ENCODE measurements at regions not wholly inside any gene's neighbourhood (a gene's known extent, or its start where the extent isn't known, plus 50 kb on each side); places are given as distances from the start of the nearest gene placed in this dataset.
"Not testable (repeated sequence)": the region's sequence is repeated elsewhere in the genome, so short reads cannot be mapped to it uniquely, and the experiment has no call there.

GRCh38 chr16:88128556-88128955 lies 177.3 kb downstream of the BANP start:
- DNase-seq = no peak

- not testable (repeated sequence) for DNase-seq
Observed at GRCh38 chr16:88129133-88129532, 177.9 kb downstream of the BANP start.

- no peak for DNase-seq
Observed at GRCh38 chr16:88130016-88130415, 178.8 kb downstream of the BANP start.

- DNase-seq = no peak
Observed at GRCh38 chr16:88130681-88131080, 179.4 kb downstream of the BANP start.

GRCh38 chr16:88131256-88131655 lies 180.0 kb downstream of the BANP start:
- no peak for DNase-seq

- DNase-seq = no peak
Observed at GRCh38 chr16:88131966-88132365, 180.7 kb downstream of the BANP start.

- no peak for DNase-seq
Observed at GRCh38 chr16:88132836-88133506, 181.7 kb downstream of the BANP start.

- DNase-seq = no peak
Observed at GRCh38 chr16:88133507-88133843, 182.2 kb downstream of the BANP start.

GRCh38 chr16:88134172-88134898 lies 183.1 kb downstream of the BANP start:
- not testable (repeated sequence) for DNase-seq

- DNase-seq = not testable (repeated sequence)
Observed at GRCh38 chr16:88134899-88135682, 183.9 kb downstream of the BANP start.

- DNase-seq = not testable (repeated sequence)
Observed at GRCh38 chr16:88136211-88136713, 185.0 kb downstream of the BANP start.

- not testable (repeated sequence) for DNase-seq
Observed at GRCh38 chr16:88136939-88137338, 185.7 kb downstream of the BANP start.

GRCh38 chr16:88139141-88139540 lies 187.9 kb downstream of the BANP start:
- not testable (repeated sequence) for DNase-seq

GRCh38 chr16:88140195-88140594 lies 189.0 kb downstream of the BANP start:
- not testable (repeated sequence) for DNase-seq

- DNase-seq = no peak
Observed at GRCh38 chr16:88141580-88141979, 190.3 kb downstream of the BANP start.

- not testable (repeated sequence) for DNase-seq
Observed at GRCh38 chr16:88142056-88142935, 191.1 kb downstream of the BANP start.

GRCh38 chr16:88143122-88144027 lies 192.1 kb downstream of the BANP start:
- DNase-seq = not testable (repeated sequence)

GRCh38 chr16:88144028-88144511 lies 192.8 kb downstream of the BANP start:
- DNase-seq = no peak

GRCh38 chr16:88145376-88145775 lies 194.1 kb downstream of the BANP start:
- not testable (repeated sequence) for DNase-seq

GRCh38 chr16:88145824-88146405 lies 194.7 kb downstream of the BANP start:
- not testable (repeated sequence) for DNase-seq

- DNase-seq = not testable (repeated sequence)
Observed at GRCh38 chr16:88148078-88148477, 196.8 kb downstream of the BANP start.

All from activated gamma-delta T cell (primary cell).